Fibroblast of the aortic adventitia (primary cell): ENCODE measurements at regions not wholly inside any gene's neighbourhood (a gene's known extent, or its start where the extent isn't known, plus 50 kb on each side); places are given as distances from the start of the nearest gene placed in this dataset.
A peak's percentile ranks its signal among the peaks of the same experiment; 100 is the strongest.

Experiments used
- DNase-seq: peaks from one replicate; pipeline ENCODE4 v3.0.0-alpha.2; 2010; ENCODE audit warnings: low read depth
- H3K4me3 ChIP-seq: 2 replicates; pipeline ENCODE4 v1.5.1; 2011; ENCODE audit warnings: low read depth, mild to moderate bottlenecking, control low read depth, low read length, moderate library complexity
- TF ChIP-seq, protein P1 (sequence below): IDR thresholded peaks from 2 replicates; pipeline ENCODE4 v1.5.1; 2011; ENCODE audit warnings: mild to moderate bottlenecking, low read length, control low read depth, inconsistent platforms; ENCODE audit not compliant: insufficient read depth

DNA sequence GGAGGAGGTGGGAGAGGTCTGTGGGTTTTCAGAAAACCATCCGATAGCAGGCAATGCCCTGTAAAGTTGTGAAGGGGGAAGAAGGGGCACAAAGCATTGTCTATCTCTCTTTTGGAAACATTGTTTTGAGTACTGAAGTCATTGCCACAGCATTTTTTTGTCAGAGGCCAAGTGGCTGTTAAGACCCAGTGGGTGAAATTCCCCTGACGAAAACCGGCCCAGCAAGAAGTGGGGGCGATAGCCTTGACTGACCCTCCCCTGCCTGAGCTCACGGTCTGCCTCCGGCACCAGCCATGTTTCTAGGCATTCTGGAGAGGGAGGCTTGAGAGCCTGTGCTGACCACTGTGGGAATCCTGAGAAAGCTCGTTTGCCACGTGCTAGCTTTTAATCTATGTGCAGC lies 144.7 kb downstream of the RPS24 start:
- H3K4me3 ChIP-seq, result no peak overlapping the region
- TF ChIP-seq, protein P1, sequence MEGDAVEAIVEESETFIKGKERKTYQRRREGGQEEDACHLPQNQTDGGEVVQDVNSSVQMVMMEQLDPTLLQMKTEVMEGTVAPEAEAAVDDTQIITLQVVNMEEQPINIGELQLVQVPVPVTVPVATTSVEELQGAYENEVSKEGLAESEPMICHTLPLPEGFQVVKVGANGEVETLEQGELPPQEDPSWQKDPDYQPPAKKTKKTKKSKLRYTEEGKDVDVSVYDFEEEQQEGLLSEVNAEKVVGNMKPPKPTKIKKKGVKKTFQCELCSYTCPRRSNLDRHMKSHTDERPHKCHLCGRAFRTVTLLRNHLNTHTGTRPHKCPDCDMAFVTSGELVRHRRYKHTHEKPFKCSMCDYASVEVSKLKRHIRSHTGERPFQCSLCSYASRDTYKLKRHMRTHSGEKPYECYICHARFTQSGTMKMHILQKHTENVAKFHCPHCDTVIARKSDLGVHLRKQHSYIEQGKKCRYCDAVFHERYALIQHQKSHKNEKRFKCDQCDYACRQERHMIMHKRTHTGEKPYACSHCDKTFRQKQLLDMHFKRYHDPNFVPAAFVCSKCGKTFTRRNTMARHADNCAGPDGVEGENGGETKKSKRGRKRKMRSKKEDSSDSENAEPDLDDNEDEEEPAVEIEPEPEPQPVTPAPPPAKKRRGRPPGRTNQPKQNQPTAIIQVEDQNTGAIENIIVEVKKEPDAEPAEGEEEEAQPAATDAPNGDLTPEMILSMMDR, result no peak
- no peak for DNase-seq

DNA sequence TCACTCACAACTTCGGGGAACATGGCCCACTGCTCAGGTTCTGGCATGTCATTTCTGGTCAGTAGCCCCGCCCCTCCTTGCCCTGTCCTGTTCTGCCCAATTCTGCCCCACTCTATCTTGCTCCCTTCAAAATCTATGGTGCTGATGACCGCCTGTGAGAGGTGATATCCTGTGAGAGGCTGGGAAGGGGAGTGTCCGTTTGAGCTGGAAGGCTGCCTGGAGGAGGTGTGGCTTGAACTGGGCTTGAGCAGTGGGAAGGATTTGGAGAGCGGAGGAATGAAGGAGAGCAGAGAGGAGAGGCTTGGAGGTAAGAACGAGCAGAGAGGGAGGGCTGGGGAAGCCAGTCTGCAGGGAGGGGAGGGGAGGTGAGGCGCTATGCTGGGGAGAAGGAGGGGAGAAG lies 145.3 kb downstream of the RPS24 start:
- DNase-seq, result peak; percentile 49
- H3K4me3 ChIP-seq, result no peak overlapping the region
- TF ChIP-seq, protein P1, result no peak

DNA sequence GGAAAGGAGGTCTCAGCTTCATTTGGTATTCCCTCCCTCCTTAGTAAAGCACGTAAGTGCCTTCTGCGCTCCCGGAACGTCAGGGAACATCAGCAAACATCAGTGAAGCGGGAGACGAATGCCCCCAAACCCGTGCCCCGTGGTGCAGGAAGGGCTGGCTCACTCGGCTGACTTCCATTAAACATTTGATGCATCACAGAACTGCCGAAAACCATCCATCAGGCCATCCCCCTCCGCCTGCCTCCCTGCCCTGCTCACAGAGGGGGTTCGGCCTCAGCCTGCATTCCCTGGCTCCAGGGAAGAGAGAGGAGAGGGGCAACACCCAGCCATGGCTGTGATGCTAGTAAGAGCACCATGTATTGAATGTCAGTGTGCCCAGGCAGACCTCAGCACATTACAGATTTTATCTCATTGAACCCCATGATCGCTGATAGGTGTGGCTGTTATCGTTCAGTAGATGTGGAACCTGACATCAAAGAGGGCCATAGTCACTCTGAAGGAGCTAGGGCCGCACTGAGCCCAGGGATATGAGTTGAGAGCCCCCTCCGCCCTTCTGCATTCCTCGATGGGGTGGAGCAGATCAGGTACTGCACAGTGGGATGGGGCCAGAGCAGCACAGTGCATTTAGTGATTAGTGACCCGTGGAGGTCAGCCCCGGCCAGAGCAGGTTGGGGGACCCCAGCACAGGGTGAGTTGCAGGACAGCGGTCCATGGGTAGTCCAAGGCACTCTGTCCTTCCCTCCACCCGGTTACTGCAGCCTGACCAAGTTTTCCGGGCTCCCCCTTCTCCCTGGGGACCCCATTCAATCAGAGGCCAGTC lies 146.4 kb downstream of the RPS24 start:
- no peak for DNase-seq

DNA sequence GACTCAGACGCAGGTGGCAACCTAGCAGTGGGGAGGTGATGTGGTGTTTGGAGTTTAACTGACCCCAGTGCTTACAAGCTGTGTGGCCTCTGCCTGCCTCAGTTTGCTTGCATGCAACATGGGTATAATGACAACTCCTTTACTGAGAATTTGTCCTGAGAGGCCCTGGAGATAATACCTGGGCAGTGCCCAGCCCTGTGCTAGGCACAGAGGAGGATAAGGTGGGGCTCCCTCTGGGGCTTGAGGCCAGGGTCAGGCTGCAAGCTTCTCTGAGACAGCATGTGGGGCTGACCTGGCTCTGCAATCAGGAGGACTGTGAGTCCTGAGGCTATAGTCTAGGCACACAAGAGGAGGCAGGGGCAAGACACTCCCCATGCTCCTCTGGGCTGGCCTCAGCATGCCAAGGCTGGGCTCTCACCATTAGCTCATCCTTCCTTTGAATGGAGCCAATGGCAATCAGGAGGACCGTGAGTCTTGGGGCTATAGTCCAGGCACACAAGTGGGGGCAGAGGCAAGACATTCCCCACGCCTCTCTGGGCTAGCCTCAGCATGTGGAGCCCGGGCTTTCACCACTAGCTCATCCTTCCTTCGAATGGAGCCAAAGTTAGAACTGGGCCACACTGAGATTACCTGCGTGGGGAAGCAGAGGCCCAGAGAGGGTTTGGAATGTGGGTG lies 147.9 kb downstream of the RPS24 start:
- no peak overlapping the region for H3K4me3 ChIP-seq
- TF ChIP-seq, protein P1, result no peak
- DNase-seq, result no peak

More for the DNA sequence above, 146.4 kb downstream of the RPS24 start:
- H3K4me3 ChIP-seq, result no peak overlapping the region
- TF ChIP-seq, protein P1, result no peak

DNA sequence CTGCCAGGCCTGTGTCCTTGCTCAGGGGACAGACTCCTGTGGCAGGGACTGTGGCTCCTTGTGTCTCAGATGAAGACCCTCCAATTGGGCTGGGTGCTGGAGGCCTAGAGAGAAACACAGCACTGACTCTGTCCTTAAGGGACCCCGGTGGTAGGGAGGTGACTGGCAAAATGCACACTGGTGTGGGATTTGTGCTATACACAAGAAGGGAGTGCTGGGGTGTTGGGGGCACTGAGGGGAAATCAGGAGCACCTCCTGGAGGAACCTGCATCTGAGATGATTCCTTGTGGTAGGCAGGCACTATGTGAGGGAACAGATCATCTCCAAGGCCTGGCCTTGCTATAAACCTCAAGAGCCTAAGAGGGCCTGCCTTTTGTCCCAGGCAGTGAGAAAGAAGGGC lies 149.2 kb downstream of the RPS24 start:
- TF ChIP-seq, protein P1, result no peak

DNA sequence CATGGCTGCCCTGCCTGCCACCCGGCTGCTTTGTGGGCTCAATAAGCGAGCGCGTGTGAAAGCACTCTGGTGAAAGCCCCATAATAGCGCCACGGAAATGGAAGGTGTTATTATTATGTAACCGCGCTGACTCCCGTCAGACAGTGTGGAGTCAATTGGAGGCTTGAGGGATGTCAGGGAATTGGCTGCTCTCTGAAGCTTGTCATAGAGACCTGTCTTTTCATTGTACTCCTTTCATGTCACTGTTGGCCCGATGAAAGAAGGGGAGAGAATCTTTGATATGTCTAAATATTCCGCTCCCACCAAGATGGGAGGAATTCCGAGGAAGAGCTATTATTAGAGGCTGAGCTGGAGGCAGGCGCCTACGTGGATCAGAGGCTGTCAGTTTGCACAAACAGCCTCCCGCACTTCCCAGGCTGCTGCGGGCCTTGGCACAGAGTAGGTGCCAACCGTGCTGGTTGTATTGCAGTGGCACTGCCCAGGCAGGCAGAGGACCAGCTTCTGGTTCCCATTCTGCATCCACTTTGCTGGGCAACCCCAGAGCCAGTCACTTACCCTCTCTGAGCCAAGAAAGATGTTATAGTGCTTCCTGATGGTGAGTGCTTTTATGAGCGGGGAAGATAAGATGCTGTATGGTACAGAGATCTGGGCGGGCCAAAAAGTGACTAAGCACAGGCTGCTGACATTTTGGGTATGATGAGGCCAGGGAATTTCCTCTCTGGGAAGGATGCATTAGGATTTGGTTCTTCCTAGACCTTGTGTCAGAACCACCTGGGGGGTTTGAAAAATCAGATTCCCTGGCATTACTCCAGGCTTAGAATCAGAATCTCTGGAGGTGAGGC lies 151.4 kb downstream of the RPS24 start:
- peak; percentile 54 for DNase-seq
- TF ChIP-seq, protein P1, result no peak
- no peak overlapping the region for H3K4me3 ChIP-seq

More for the DNA sequence above, 149.2 kb downstream of the RPS24 start:
- H3K4me3 ChIP-seq, result no peak overlapping the region
- DNase-seq, result no peak
